HCT116 (cell line): ENCODE measurements at regions not wholly inside any gene's neighbourhood (a gene's known extent, or its start where the extent isn't known, plus 50 kb on each side); places are given as distances from the start of the nearest gene placed in this dataset.

Source experiments
- ELF1 ChIP-seq: IDR thresholded peaks from 2 replicates; pipeline ENCODE4 v1.6.1; 2012; ENCODE audit warnings: low read depth, borderline replicate concordance
- POLR2AphosphoS5 ChIP-seq: IDR thresholded peaks from 2 replicates; pipeline ENCODE4 v1.6.1; 2011; ENCODE audit warnings: mild to moderate bottlenecking, low read depth, low read length, moderate library complexity
- TF ChIP-seq, protein P1 (sequence below), 3 experiments: fragments of 200-600 bp in 1 of 3; sonication (generic) in 1 of 3; IDR thresholded peaks in 2 of 3; conservative IDR thresholded peaks in 1 of 3; 2 replicates each; pipeline ENCODE4 v1.5.1; 2012 to 2017; ENCODE audit warnings: low read depth in 2 of 3, low read length in 2 of 3, antibody characterized with exemption in 1 of 3, borderline replicate concordance in 1 of 3, control low read depth in 1 of 3, mild to moderate bottlenecking in 1 of 3, mixed read lengths in 1 of 3, mixed run types in 1 of 3, moderate library complexity in 1 of 3; ENCODE audit not compliant: insufficient read depth in 1 of 3

DNA sequence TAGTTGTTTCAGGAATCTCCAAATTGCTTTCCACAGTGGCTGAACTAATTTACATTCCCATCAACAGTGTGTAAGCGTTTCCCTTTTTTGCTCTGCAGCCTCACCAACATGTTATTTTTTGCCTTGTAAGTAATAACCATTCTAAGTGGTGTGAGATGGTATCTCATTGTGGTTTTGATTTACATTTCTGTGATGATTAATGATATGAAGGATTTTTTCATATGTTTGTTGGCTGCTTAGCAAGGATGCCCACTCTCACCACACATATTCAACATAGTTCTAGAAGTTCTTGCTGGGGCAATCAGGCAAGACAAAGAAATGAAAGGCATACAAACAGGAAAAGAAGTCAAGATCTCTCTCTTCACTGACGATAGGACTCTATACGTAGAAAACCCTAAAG lies 472.4 kb downstream of the ZNF674 start:
- TF ChIP-seq, protein P1, sequence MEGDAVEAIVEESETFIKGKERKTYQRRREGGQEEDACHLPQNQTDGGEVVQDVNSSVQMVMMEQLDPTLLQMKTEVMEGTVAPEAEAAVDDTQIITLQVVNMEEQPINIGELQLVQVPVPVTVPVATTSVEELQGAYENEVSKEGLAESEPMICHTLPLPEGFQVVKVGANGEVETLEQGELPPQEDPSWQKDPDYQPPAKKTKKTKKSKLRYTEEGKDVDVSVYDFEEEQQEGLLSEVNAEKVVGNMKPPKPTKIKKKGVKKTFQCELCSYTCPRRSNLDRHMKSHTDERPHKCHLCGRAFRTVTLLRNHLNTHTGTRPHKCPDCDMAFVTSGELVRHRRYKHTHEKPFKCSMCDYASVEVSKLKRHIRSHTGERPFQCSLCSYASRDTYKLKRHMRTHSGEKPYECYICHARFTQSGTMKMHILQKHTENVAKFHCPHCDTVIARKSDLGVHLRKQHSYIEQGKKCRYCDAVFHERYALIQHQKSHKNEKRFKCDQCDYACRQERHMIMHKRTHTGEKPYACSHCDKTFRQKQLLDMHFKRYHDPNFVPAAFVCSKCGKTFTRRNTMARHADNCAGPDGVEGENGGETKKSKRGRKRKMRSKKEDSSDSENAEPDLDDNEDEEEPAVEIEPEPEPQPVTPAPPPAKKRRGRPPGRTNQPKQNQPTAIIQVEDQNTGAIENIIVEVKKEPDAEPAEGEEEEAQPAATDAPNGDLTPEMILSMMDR (IDR thresholded peaks at IDR 0.05 in 2 of 3, conservative IDR thresholded peaks at IDR 0.05 in 1 of 3; ENCODE audit: borderline replicate concordance in 1 of 3, insufficient read depth in 1 of 3, low read depth in 2 of 3, low read length in 2 of 3): no peak
- TF ChIP-seq POLR2AphosphoS5 (no peak), ELF1 (no peak)
